ENCODE measurements at regions not wholly inside any gene's neighbourhood (a gene's known extent, or its start where the extent isn't known, plus 50 kb on each side); places are given as distances from the start of the nearest gene placed in this dataset.

GRCh38 chr13:48901781-48902180 is 73.9 kb upstream of the FNDC3A start:
- TF ChIP-seq CREB1 (CRISPR knock-in tag; IDR thresholded peaks at IDR 0.05; ENCODE audit: low read depth) = no peak
- TF ChIP-seq, protein P1, sequence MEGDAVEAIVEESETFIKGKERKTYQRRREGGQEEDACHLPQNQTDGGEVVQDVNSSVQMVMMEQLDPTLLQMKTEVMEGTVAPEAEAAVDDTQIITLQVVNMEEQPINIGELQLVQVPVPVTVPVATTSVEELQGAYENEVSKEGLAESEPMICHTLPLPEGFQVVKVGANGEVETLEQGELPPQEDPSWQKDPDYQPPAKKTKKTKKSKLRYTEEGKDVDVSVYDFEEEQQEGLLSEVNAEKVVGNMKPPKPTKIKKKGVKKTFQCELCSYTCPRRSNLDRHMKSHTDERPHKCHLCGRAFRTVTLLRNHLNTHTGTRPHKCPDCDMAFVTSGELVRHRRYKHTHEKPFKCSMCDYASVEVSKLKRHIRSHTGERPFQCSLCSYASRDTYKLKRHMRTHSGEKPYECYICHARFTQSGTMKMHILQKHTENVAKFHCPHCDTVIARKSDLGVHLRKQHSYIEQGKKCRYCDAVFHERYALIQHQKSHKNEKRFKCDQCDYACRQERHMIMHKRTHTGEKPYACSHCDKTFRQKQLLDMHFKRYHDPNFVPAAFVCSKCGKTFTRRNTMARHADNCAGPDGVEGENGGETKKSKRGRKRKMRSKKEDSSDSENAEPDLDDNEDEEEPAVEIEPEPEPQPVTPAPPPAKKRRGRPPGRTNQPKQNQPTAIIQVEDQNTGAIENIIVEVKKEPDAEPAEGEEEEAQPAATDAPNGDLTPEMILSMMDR (conservative IDR thresholded peaks at IDR 0.05; ENCODE audit: low read depth in 2 of 2) = no peak
- TF ChIP-seq POLR2AphosphoS5 (IDR thresholded peaks at IDR 0.05; ENCODE audit: low read depth) = no peak
- TF ChIP-seq EZH2 (IDR thresholded peaks at IDR 0.05; ENCODE audit: low read depth, unreplicated experiment) = no peak
- no peak for TF ChIP-seq EZH2phosphoT487 (IDR thresholded peaks at IDR 0.05; ENCODE audit: unreplicated experiment)
- TF ChIP-seq JUNB (IDR thresholded peaks at IDR 0.05; ENCODE audit: unreplicated experiment) = no peak
- TF ChIP-seq REST (IDR thresholded peaks at IDR 0.05; ENCODE audit: unreplicated experiment) = no peak
- TF ChIP-seq STAT1 (IDR thresholded peaks at IDR 0.05; ENCODE audit: unreplicated experiment) = no peak
- TF ChIP-seq ZNF462 (CRISPR knock-in tag; IDR thresholded peaks at IDR 0.05) = no peak
- TF ChIP-seq, protein P2, sequence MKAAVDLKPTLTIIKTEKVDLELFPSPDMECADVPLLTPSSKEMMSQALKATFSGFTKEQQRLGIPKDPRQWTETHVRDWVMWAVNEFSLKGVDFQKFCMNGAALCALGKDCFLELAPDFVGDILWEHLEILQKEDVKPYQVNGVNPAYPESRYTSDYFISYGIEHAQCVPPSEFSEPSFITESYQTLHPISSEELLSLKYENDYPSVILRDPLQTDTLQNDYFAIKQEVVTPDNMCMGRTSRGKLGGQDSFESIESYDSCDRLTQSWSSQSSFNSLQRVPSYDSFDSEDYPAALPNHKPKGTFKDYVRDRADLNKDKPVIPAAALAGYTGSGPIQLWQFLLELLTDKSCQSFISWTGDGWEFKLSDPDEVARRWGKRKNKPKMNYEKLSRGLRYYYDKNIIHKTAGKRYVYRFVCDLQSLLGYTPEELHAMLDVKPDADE (IDR thresholded peaks at IDR 0.05) = no peak
- no peak for TF ChIP-seq NANOG (IDR thresholded peaks at IDR 0.05; ENCODE audit: borderline replicate concordance)
- TF ChIP-seq ZNF331 (CRISPR knock-in tag; IDR thresholded peaks at IDR 0.05; ENCODE audit: low read depth) = no peak
- TF ChIP-seq ZNF114 (CRISPR knock-in tag; IDR thresholded peaks at IDR 0.05) = no peak
